ENCODE measurements at regions not wholly inside any gene's neighbourhood (a gene's known extent, or its start where the extent isn't known, plus 50 kb on each side); places are given as distances from the start of the nearest gene placed in this dataset.

DNA sequence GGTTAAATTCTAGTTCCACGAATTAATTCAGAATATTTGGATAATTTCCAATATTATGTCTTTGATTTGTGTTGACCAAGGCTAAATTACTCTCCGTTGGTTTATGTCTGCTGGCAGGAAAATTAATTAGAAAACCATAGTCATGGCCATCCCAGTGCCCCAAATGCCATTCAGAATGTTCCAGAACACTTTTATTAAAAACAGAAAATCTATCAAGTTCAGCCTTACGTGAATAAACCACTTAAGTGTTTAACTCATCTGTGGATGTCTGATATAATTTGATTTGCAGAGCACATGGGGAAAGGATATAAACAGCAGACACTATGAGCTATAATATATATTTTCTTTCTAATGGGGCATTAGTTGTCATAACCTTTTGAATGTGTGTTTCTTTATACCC is 480.7 kb downstream of the MRPL39 start:
- TF ChIP-seq EZH2 (IDR thresholded peaks at IDR 0.05; ENCODE audit: insufficient read depth, poor library complexity, severe bottlenecking): no peak
- no peak for TF ChIP-seq EZH2phosphoT487 (IDR thresholded peaks at IDR 0.05; ENCODE audit: insufficient read depth, low read depth)

Data from GM23248 (cell line).